ENCODE measurements at regions not wholly inside any gene's neighbourhood (a gene's known extent, or its start where the extent isn't known, plus 50 kb on each side); places are given as distances from the start of the nearest gene placed in this dataset.

DNA sequence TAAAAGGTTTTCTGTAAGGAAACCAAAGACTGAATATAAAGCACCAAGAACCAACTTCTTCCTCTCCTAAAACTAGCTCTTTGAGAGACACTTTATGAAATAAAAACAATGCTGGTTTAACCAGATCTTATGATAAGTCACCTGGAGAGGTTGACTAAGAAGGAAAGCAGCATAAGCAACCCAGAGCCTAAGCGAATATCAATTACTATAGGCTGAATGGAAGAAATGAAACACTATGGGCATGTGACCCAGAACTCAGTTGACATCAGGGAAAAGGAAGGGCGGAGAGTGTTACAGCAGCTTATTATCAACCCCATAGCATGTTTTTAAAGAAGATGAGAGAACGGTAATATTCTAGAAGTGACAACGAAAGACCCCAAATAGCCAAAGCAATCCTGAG lies 94.1 kb upstream of the STMND1 start:
- TF ChIP-seq, protein P1, sequence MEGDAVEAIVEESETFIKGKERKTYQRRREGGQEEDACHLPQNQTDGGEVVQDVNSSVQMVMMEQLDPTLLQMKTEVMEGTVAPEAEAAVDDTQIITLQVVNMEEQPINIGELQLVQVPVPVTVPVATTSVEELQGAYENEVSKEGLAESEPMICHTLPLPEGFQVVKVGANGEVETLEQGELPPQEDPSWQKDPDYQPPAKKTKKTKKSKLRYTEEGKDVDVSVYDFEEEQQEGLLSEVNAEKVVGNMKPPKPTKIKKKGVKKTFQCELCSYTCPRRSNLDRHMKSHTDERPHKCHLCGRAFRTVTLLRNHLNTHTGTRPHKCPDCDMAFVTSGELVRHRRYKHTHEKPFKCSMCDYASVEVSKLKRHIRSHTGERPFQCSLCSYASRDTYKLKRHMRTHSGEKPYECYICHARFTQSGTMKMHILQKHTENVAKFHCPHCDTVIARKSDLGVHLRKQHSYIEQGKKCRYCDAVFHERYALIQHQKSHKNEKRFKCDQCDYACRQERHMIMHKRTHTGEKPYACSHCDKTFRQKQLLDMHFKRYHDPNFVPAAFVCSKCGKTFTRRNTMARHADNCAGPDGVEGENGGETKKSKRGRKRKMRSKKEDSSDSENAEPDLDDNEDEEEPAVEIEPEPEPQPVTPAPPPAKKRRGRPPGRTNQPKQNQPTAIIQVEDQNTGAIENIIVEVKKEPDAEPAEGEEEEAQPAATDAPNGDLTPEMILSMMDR (IDR thresholded peaks at IDR 0.05) = no peak
- no peak for TF ChIP-seq POLR2A (IDR thresholded peaks at IDR 0.05)
